GM12878 (cell line): ENCODE measurements at regions not wholly inside any gene's neighbourhood (a gene's known extent, or its start where the extent isn't known, plus 50 kb on each side); places are given as distances from the start of the nearest gene placed in this dataset.

ENCODE experiments used
- ATAC-seq: fragments of 200-7000 bp; cut with Tn5 transposase; 3 replicates; pipeline ENCODE4 v1.9.1; 2020; ENCODE audit warnings: mild to moderate bottlenecking, moderate library complexity
- BruUV-seq: library from RNA; stranded (reverse); fragments of 400-500 nt; replicated peaks from 2 replicates; lab custom pipeline; 2021; lab: Mats Ljungman, UMichigan
- CTCF ChIA-PET: fragments of 300-600 bp; sonication (Branson Sonifier 250); formaldehyde crosslinking; extraction: SDS; loops from one replicate; lab custom pipeline; 2021; ENCODE audit warnings: inconsistent platforms; lab: Yijun Ruan, JAX
- POLR2A ChIA-PET: fragments of 350-600 bp; formaldehyde crosslinking; extraction: SDS; loops from one replicate; lab custom pipeline; 2021; ENCODE audit warnings: inconsistent platforms; lab: Charles Lee
- RAD21 ChIA-PET: fragments of 300-600 bp; sonication (Branson Sonifier 250); formaldehyde crosslinking; loops from one replicate; lab custom pipeline; 2023; ENCODE audit warnings: antibody characterized with exemption; ENCODE audit not compliant: unreplicated experiment; lab: Charles Lee
- SMC1A ChIA-PET: fragments of 300-600 bp; sonication (Branson Sonifier 250); formaldehyde crosslinking; loops from one replicate; lab custom pipeline; 2023; ENCODE audit not compliant: unreplicated experiment, uncharacterized antibody; lab: Charles Lee
- DNase-seq: peaks from one replicate; pipeline ENCODE4 v3.0.0-alpha.2; 2011; ENCODE audit warnings: low read depth, low spot score
- FAIRE-seq: peaks from 3 replicates; lab custom pipeline; 2011; peaks lifted over from hg19 to GRCh38; lab: Jason Lieb, UNC
- H2AFZ ChIP-seq: 2 replicates; pipeline ENCODE4 v1.6.0; 2011; ENCODE audit warnings: low read depth, low read length, control low read depth; ENCODE audit not compliant: control insufficient read depth
- H3K27ac ChIP-seq: 2 replicates; pipeline ENCODE4 v1.5.1; 2011; ENCODE audit warnings: control low read depth; ENCODE audit not compliant: control insufficient read depth, insufficient read depth
- H3K27me3 ChIP-seq, 2 experiments: replicated peaks in 1 of 2; 2 replicates each; pipeline versions ENCODE4 v1.6.0 to v1.6.1; 2011; ENCODE audit warnings: low read length in 1 of 2; ENCODE audit not compliant: control insufficient read depth in 2 of 2, insufficient read depth in 2 of 2
- H3K36me3 ChIP-seq, 2 experiments: 2 replicates each; pipeline ENCODE4 v1.5.1; 2011; ENCODE audit warnings: low read length in 1 of 2; ENCODE audit not compliant: control insufficient read depth in 2 of 2, insufficient read depth in 2 of 2
- H3K4me1 ChIP-seq: 2 replicates; pipeline ENCODE4 v1.6.1; 2011; ENCODE audit warnings: mild to moderate bottlenecking, low read length, moderate library complexity, mixed read lengths; ENCODE audit not compliant: control insufficient read depth, insufficient read depth
- H3K4me2 ChIP-seq: 2 replicates; pipeline ENCODE4 v1.6.0; 2011; ENCODE audit warnings: control low read depth; ENCODE audit not compliant: control insufficient read depth, insufficient read depth
- H3K4me3 ChIP-seq: fragments of 200-600 bp; sonication (generic); 2 replicates; pipeline ENCODE4 v1.5.1; 2016
- H3K79me2 ChIP-seq: 2 replicates; pipeline ENCODE4 v1.6.0; 2011; ENCODE audit warnings: low read length; ENCODE audit not compliant: control insufficient read depth, insufficient read depth
- H3K9ac ChIP-seq: 2 replicates; pipeline ENCODE4 v1.8.0; 2011; ENCODE audit warnings: low read length, control low read depth, mixed read lengths; ENCODE audit not compliant: control insufficient read depth, insufficient read depth
- H3K9me3 ChIP-seq: replicated peaks from 3 replicates; pipeline ENCODE4 v1.5.1; 2011; ENCODE audit warnings: mild to moderate bottlenecking, low read length; ENCODE audit not compliant: control insufficient read depth, insufficient read depth
- H4K20me1 ChIP-seq: 2 replicates; pipeline ENCODE4 v1.6.0; 2011; ENCODE audit not compliant: control insufficient read depth, insufficient read depth
- CHD1 ChIP-seq: IDR thresholded peaks from 2 replicates; pipeline ENCODE4 v1.6.1; 2012; ENCODE audit warnings: low read depth, low read length, improper control_type of control experiment
- NBN ChIP-seq: fragments of 450-650 bp; IDR thresholded peaks from 2 replicates; pipeline ENCODE4 v1.6.1; 2016
- RB1 ChIP-seq: fragments of 450-650 bp; formaldehyde crosslinking; IDR thresholded peaks from 2 replicates; pipeline ENCODE4 v1.6.1; 2017; ENCODE audit warnings: mild to moderate bottlenecking, borderline replicate concordance
- SIN3A ChIP-seq: IDR thresholded peaks from 2 replicates; pipeline ENCODE4 v1.6.1; 2012; ENCODE audit warnings: low read depth, low read length, improper control_type of control experiment
- SMAD1 ChIP-seq: fragments of 450-650 bp; IDR thresholded peaks from 2 replicates; pipeline ENCODE4 v1.6.1; 2018; ENCODE audit warnings: mild to moderate bottlenecking, low read depth; ENCODE audit not compliant: partially characterized antibody
- SUPT20H ChIP-seq: IDR thresholded peaks from 2 replicates; pipeline ENCODE4 v1.6.1; 2011; ENCODE audit warnings: low read depth, mild to moderate bottlenecking, low read length, moderate library complexity, borderline replicate concordance; ENCODE audit not compliant: control insufficient read depth
- WGBS: methylation state at CpG from one replicate; pipeline ENCODE4 v1.1.6; 2016; ENCODE audit warnings: low lambda C conversion rate; ENCODE audit not compliant: insufficient replicate concordance, insufficient coverage; ENCODE audit errors: missing lambda C conversion rate; 5-methylcytosine and 5-hydroxymethylcytosine counted together
- in situ Hi-C: fragments of 300-500 bp; cut with MboI; formaldehyde crosslinking; loops from 9 replicates; pipeline ENCODE4 v1.14.3; 2018; ENCODE audit warnings: mixed read lengths
- intact Hi-C: fragments of 100-400 bp; cut with micrococcal nuclease; formaldehyde crosslinking; loops from one replicate; pipeline ENCODE4 v1.14.2; 2022; ENCODE audit not compliant: unreplicated experiment
- TF ChIP-seq, protein P1 (sequence below): fragments of 450-650 bp; IDR thresholded peaks from 2 replicates; pipeline ENCODE4 v1.6.1; 2017; ENCODE audit warnings: mild to moderate bottlenecking
- TF ChIP-seq, protein P2 (sequence below): fragments of 450-650 bp; IDR thresholded peaks from 2 replicates; pipeline ENCODE4 v1.6.1; 2017; ENCODE audit warnings: mild to moderate bottlenecking, low read depth, inconsistent platforms; ENCODE audit not compliant: poor library complexity, severe bottlenecking
- TF ChIP-seq, protein P3 (sequence below): fragments of 450-650 bp; IDR thresholded peaks from 2 replicates; pipeline ENCODE4 v1.6.1; 2017; ENCODE audit warnings: borderline replicate concordance

DNA sequence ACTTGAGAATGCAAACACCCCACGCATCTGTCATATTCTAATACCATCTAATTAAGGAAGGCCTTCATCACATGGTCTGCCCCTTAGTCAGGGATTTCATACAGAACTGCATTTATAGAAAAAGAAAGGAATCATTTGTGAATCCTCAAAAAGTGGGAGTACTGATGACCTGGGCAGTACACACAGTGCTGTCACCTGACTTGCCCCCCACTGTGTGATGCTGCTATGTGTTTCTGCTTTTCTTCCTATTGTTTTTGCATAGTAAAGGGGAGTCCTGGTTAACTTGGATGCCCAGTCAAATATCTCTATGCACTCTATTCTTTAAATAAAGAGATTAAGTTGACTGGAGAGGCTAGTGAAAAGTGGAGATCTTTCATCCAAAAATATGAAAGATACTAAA lies 1921.2 kb upstream of the PRR20A start:
- H3K4me2 ChIP-seq = no peak overlapping the region
- FAIRE-seq (no peak), DNase-seq (no peak), ATAC-seq (no peak)
- no peaks in the 10 kb centered on the region for H3K9me3 ChIP-seq
- 76% methylated on average over 1 of the region's 1 CpG for WGBS
- ChIA-PET SMC1A (no interaction called here), POLR2A (no interaction called here), RAD21 (no interaction called here), CTCF (no interaction called here)
- H3K27ac ChIP-seq = no peak overlapping the region
- in situ Hi-C loops (no loop called here), intact Hi-C loops (no loop called here)
- H3K79me2 ChIP-seq = no peaks in the 10 kb centered on the region
- H3K9ac ChIP-seq = no peak overlapping the region
- H3K4me1 ChIP-seq = no peaks in the 10 kb centered on the region
- H4K20me1 ChIP-seq = no peaks in the 10 kb centered on the region
- BruUV-seq = no TSS peak
- H3K4me3 ChIP-seq = no peak overlapping the region
- H3K36me3 ChIP-seq = no peaks in the 10 kb centered on the region
- no peaks in the 10 kb centered on the region for H3K27me3 ChIP-seq
- H2AFZ ChIP-seq = no peak overlapping the region
- TF ChIP-seq, protein P1, sequence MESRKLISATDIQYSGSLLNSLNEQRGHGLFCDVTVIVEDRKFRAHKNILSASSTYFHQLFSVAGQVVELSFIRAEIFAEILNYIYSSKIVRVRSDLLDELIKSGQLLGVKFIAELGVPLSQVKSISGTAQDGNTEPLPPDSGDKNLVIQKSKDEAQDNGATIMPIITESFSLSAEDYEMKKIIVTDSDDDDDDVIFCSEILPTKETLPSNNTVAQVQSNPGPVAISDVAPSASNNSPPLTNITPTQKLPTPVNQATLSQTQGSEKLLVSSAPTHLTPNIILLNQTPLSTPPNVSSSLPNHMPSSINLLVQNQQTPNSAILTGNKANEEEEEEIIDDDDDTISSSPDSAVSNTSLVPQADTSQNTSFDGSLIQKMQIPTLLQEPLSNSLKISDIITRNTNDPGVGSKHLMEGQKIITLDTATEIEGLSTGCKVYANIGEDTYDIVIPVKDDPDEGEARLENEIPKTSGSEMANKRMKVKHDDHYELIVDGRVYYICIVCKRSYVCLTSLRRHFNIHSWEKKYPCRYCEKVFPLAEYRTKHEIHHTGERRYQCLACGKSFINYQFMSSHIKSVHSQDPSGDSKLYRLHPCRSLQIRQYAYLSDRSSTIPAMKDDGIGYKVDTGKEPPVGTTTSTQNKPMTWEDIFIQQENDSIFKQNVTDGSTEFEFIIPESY = no peak
- TF ChIP-seq CHD1 (no peak), SMAD1 (no peak), SUPT20H (no peak), NBN (no peak), SIN3A (no peak), RB1 (no peak)
- TF ChIP-seq, protein P2, sequence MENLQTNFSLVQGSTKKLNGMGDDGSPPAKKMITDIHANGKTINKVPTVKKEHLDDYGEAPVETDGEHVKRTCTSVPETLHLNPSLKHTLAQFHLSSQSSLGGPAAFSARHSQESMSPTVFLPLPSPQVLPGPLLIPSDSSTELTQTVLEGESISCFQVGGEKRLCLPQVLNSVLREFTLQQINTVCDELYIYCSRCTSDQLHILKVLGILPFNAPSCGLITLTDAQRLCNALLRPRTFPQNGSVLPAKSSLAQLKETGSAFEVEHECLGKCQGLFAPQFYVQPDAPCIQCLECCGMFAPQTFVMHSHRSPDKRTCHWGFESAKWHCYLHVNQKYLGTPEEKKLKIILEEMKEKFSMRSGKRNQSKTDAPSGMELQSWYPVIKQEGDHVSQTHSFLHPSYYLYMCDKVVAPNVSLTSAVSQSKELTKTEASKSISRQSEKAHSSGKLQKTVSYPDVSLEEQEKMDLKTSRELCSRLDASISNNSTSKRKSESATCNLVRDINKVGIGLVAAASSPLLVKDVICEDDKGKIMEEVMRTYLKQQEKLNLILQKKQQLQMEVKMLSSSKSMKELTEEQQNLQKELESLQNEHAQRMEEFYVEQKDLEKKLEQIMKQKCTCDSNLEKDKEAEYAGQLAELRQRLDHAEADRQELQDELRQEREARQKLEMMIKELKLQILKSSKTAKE = no peak
- TF ChIP-seq, protein P3, sequence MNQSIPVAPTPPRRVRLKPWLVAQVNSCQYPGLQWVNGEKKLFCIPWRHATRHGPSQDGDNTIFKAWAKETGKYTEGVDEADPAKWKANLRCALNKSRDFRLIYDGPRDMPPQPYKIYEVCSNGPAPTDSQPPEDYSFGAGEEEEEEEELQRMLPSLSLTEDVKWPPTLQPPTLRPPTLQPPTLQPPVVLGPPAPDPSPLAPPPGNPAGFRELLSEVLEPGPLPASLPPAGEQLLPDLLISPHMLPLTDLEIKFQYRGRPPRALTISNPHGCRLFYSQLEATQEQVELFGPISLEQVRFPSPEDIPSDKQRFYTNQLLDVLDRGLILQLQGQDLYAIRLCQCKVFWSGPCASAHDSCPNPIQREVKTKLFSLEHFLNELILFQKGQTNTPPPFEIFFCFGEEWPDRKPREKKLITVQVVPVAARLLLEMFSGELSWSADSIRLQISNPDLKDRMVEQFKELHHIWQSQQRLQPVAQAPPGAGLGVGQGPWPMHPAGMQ = no peak
